22Rv1 (cell line): ENCODE measurements at regions not wholly inside any gene's neighbourhood (a gene's known extent, or its start where the extent isn't known, plus 50 kb on each side); places are given as distances from the start of the nearest gene placed in this dataset.

Source experiments
- ZFX ChIP-seq: fragments of 450-650 bp; IDR thresholded peaks from 2 replicates; pipeline ENCODE4 v1.6.1; 2017; ENCODE audit warnings: antibody characterized with exemption, borderline replicate concordance
- TF ChIP-seq, protein P1 (sequence below): fragments of 450-650 bp; IDR thresholded peaks from 2 replicates; pipeline ENCODE4 v1.5.1; 2017; ENCODE audit warnings: mild to moderate bottlenecking

DNA sequence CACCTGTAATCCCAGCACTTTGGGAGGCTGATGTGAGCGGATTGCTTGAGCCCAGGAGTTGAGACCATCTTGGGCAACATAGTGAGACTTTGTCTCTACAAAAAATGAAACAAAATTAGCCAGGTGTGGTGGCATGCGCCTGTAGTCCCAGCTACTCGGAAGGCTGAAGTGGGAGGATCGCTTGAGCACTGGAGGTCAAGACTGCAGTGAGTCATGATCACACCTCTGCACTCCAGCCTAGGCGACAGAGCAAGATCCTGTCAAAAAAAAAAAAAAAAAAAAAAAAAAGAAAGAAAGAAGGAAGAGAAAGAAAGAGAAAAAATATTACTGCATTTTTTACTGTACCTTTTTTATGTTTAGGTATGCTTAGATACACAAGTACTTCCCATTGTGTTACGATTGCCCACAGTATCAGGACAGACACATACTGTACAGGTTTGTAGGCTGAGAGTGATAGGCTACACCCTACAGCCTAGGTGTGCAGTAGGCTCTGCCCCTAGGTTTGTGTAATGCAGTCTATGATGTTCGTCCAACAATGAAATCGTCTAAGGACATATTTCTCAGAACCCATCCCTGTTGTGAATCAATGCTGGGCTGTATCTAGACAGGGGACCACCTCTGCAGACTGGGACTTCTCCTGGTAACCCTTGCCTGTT lies 160.4 kb upstream of the PWP1 start:
- TF ChIP-seq, protein P1, sequence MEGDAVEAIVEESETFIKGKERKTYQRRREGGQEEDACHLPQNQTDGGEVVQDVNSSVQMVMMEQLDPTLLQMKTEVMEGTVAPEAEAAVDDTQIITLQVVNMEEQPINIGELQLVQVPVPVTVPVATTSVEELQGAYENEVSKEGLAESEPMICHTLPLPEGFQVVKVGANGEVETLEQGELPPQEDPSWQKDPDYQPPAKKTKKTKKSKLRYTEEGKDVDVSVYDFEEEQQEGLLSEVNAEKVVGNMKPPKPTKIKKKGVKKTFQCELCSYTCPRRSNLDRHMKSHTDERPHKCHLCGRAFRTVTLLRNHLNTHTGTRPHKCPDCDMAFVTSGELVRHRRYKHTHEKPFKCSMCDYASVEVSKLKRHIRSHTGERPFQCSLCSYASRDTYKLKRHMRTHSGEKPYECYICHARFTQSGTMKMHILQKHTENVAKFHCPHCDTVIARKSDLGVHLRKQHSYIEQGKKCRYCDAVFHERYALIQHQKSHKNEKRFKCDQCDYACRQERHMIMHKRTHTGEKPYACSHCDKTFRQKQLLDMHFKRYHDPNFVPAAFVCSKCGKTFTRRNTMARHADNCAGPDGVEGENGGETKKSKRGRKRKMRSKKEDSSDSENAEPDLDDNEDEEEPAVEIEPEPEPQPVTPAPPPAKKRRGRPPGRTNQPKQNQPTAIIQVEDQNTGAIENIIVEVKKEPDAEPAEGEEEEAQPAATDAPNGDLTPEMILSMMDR, result no peak
- no peak for TF ChIP-seq ZFX
